ENCODE measurements at regions not wholly inside any gene's neighbourhood (a gene's known extent, or its start where the extent isn't known, plus 50 kb on each side); places are given as distances from the start of the nearest gene placed in this dataset.

- TF ChIP-seq NANOG (IDR thresholded peaks at IDR 0.05; ENCODE audit: insufficient read depth, low read depth, low read length, poor library complexity, severe bottlenecking): no peak
- TF ChIP-seq POLR2A (IDR thresholded peaks at IDR 0.05; ENCODE audit: control extremely low read depth in 1 of 2, low read depth in 2 of 2, low read length in 2 of 2): no peak
Measured at GRCh38 chr12:115666168-115666567, 611.3 kb downstream of the MED13L start (continued).

All from H1 (cell line).